Adrenal gland (tissue), 5 donors: ENCODE measurements at regions not wholly inside any gene's neighbourhood (a gene's known extent, or its start where the extent isn't known, plus 50 kb on each side); places are given as distances from the start of the nearest gene placed in this dataset.

Experiments
- POLR2A ChIP-seq, 2 donors: fragments of 450-650 bp; IDR thresholded peaks; one replicate each; pipeline ENCODE4 v1.6.1; 2017; ENCODE audit warnings: antibody characterized with exemption in 2 of 2, mild to moderate bottlenecking in 2 of 2, moderate library complexity in 1 of 2
- TF ChIP-seq, protein P1 (sequence below), 6 experiments: fragments of 450-650 bp in 4 of 6; fragments of 200-600 bp in 2 of 6; sonication (generic) in 1 of 6; IDR thresholded peaks; 1 replicate in 5 of 6; 2 replicates in 1 of 6; pipeline versions ENCODE4 v1.5.1 to v1.8.0; 2016 to 2021; ENCODE audit warnings: antibody characterized with exemption in 6 of 6, mild to moderate bottlenecking in 2 of 6, moderate library complexity in 1 of 6
- donor health status: DM: no; HTN: no; CAD: no.

DNA sequence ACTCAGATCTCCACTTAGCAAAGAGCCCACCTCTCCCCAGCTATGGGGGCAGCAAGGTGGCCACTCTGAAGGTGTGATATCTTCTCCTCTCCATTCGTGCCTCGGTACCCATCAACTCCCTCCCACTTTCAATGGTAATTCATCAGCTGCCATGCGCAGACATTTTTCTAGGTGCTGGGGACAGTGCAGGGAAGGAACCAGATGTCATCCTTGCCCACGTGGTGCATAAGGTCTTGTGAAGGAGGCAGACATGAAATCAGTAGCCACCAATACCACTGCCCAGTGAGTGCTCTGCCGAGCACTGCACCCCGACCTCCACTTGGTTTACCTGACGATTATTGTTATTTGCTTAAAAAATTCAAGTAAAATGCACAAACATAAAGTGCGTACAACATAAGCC lies 76.3 kb upstream of the CSF3R start:
- TF ChIP-seq, protein P1, sequence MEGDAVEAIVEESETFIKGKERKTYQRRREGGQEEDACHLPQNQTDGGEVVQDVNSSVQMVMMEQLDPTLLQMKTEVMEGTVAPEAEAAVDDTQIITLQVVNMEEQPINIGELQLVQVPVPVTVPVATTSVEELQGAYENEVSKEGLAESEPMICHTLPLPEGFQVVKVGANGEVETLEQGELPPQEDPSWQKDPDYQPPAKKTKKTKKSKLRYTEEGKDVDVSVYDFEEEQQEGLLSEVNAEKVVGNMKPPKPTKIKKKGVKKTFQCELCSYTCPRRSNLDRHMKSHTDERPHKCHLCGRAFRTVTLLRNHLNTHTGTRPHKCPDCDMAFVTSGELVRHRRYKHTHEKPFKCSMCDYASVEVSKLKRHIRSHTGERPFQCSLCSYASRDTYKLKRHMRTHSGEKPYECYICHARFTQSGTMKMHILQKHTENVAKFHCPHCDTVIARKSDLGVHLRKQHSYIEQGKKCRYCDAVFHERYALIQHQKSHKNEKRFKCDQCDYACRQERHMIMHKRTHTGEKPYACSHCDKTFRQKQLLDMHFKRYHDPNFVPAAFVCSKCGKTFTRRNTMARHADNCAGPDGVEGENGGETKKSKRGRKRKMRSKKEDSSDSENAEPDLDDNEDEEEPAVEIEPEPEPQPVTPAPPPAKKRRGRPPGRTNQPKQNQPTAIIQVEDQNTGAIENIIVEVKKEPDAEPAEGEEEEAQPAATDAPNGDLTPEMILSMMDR (IDR thresholded peaks at IDR 0.05): no peak
- no peak for TF ChIP-seq POLR2A (IDR thresholded peaks at IDR 0.05)
